HG03066 (cell line): ENCODE measurements at regions not wholly inside any gene's neighbourhood (a gene's known extent, or its start where the extent isn't known, plus 50 kb on each side); places are given as distances from the start of the nearest gene placed in this dataset.
"Not testable (repeated sequence)": the region's sequence is repeated elsewhere in the genome, so short reads cannot be mapped to it uniquely, and the experiment has no call there.

Experiments
- ATAC-seq: cut with Tn5 transposase; IDR thresholded peaks from one replicate; pipeline ENCODE4 v1.9.1; 2021; ENCODE audit warnings: low read depth; ENCODE audit not compliant: unreplicated experiment

GRCh38 chr2:13649918-13650317 lies 933.2 kb downstream of the TRIB2 start:
- no peak for ATAC-seq

- ATAC-seq, result no peak
These were observed 933.9 kb downstream of the TRIB2 start for GRCh38 chr2:13650586-13651180.

- peak; percentile 50 for ATAC-seq
These were observed 935.0 kb downstream of the TRIB2 start for GRCh38 chr2:13651684-13652131.

- no peak for ATAC-seq
These were observed 936.0 kb downstream of the TRIB2 start for GRCh38 chr2:13652531-13653313.

- no peak for ATAC-seq
These were observed 937.7 kb downstream of the TRIB2 start for GRCh38 chr2:13654416-13654815.

- ATAC-seq, result no peak
These were observed 943.5 kb downstream of the TRIB2 start for GRCh38 chr2:13660231-13660630.

GRCh38 chr2:13662055-13662454 lies 945.3 kb downstream of the TRIB2 start:
- ATAC-seq, result no peak

GRCh38 chr2:13666582-13667414 lies 950.1 kb downstream of the TRIB2 start:
- peak; percentile 72 for ATAC-seq

GRCh38 chr2:13667415-13667757 lies 950.6 kb downstream of the TRIB2 start:
- ATAC-seq, result peak; percentile 17

GRCh38 chr2:13669607-13670006 lies 952.9 kb downstream of the TRIB2 start:
- no peak for ATAC-seq

- ATAC-seq, result not testable (repeated sequence)
These were observed 957.1 kb downstream of the TRIB2 start for GRCh38 chr2:13673821-13674220.

- ATAC-seq, result peak; percentile 56
These were observed 956.2 kb upstream of the LRATD1 start for GRCh38 chr2:13676269-13676668.

- ATAC-seq, result no peak
These were observed 950.6 kb upstream of the LRATD1 start for GRCh38 chr2:13681936-13682335.

- ATAC-seq, result no peak
These were observed 949.8 kb upstream of the LRATD1 start for GRCh38 chr2:13682540-13683272.

- ATAC-seq, result no peak
These were observed 946.3 kb upstream of the LRATD1 start for GRCh38 chr2:13686262-13686661.

GRCh38 chr2:13694673-13695072 lies 937.8 kb upstream of the LRATD1 start:
- ATAC-seq, result no peak

- no peak for ATAC-seq
These were observed 935.9 kb upstream of the LRATD1 start for GRCh38 chr2:13696601-13697000.

GRCh38 chr2:13698847-13699246 lies 933.7 kb upstream of the LRATD1 start:
- ATAC-seq, result no peak

- not testable (repeated sequence) for ATAC-seq
These were observed 932.6 kb upstream of the LRATD1 start for GRCh38 chr2:13699939-13700338.

- ATAC-seq, result no peak
These were observed 921.4 kb upstream of the LRATD1 start for GRCh38 chr2:13711154-13711553.

- ATAC-seq, result no peak
These were observed 918.1 kb upstream of the LRATD1 start for GRCh38 chr2:13714466-13714865.
